ENCODE measurements at regions not wholly inside any gene's neighbourhood (a gene's known extent, or its start where the extent isn't known, plus 50 kb on each side); places are given as distances from the start of the nearest gene placed in this dataset.

GRCh38 chr12:87822923-87823322 lies 206.3 kb downstream of the C12orf50 start:
- TF ChIP-seq POLR2A (IDR thresholded peaks at IDR 0.05) = no peak
- no peak for TF ChIP-seq CTCF (IDR thresholded peaks at IDR 0.05)
